ENCODE measurements at regions not wholly inside any gene's neighbourhood (a gene's known extent, or its start where the extent isn't known, plus 50 kb on each side); places are given as distances from the start of the nearest gene placed in this dataset.
A peak's percentile ranks its signal among the peaks of the same experiment; 100 is the strongest.

DNA sequence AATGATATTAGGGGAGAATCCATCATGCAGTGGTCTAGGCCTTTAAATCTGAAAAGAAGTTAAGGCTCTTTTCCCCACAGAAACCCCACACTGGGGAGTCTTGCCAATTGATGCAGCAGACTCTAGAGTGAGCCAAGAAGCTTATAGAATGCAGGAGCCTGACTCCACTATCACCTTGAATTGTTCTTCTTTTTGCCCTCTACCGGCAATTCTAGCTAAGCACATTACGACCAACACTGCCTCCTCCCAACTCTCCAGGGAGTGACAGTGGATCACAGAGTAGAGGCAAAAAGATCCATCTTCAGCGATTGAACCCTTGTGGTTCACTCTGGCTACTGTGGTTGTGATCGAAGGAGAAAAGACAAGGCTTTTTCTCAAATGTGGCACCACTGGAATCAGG lies 331.5 kb downstream of the NKX6-1 start:
- TF ChIP-seq, protein P1, sequence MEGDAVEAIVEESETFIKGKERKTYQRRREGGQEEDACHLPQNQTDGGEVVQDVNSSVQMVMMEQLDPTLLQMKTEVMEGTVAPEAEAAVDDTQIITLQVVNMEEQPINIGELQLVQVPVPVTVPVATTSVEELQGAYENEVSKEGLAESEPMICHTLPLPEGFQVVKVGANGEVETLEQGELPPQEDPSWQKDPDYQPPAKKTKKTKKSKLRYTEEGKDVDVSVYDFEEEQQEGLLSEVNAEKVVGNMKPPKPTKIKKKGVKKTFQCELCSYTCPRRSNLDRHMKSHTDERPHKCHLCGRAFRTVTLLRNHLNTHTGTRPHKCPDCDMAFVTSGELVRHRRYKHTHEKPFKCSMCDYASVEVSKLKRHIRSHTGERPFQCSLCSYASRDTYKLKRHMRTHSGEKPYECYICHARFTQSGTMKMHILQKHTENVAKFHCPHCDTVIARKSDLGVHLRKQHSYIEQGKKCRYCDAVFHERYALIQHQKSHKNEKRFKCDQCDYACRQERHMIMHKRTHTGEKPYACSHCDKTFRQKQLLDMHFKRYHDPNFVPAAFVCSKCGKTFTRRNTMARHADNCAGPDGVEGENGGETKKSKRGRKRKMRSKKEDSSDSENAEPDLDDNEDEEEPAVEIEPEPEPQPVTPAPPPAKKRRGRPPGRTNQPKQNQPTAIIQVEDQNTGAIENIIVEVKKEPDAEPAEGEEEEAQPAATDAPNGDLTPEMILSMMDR (IDR thresholded peaks at IDR 0.05), result no peak
- TF ChIP-seq POLR2AphosphoS5 (IDR thresholded peaks at IDR 0.05) (no peak), POLR2A (IDR thresholded peaks at IDR 0.05) (no peak), EP300 (IDR thresholded peaks at IDR 0.05) (no peak)
- no peaks in the 10 kb centered on the region for H3K36me3 ChIP-seq
- WGBS, 2 donors, result 39 to 63% methylated on average over 4 of the region's 4 CpGs

DNA sequence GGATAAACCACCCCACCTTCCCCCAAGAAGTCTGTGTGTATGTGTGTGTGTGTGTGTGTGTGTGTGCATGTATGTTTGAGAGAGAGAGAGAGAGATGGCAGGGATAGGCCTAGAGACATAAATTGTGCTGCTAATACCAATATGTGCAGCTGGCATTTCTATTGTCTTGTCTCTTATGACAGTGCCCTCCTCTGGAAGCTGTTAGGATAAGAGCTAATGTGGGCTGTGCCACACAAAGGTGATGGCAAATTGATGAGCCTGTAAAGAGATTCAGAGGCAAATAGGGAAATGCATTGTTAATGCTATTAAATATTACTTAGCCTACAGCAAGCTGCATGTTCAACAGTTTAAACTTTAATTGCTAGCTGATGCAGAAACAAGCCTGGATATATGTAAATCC lies 332.0 kb downstream of the NKX6-1 start:
- H3K4me3 ChIP-seq, result no peak overlapping the region
- TF ChIP-seq, protein P1 (IDR thresholded peaks at IDR 0.05), result no peak
- no peaks in the 10 kb centered on the region for H3K9me3 ChIP-seq
- DNase-seq, result no peak
- intact Hi-C loops (cut with DNase I), result no loop called here
- no peaks in the 10 kb centered on the region for H3K4me1 ChIP-seq
- H3K36me3 ChIP-seq, result no peaks in the 10 kb centered on the region
- H3K27ac ChIP-seq, result no peak overlapping the region
- no peaks in the 10 kb centered on the region for H3K27me3 ChIP-seq

More for the DNA sequence above, 331.5 kb downstream of the NKX6-1 start:
- no peaks in the 10 kb centered on the region for H3K4me1 ChIP-seq
- H3K27ac ChIP-seq, result no peak overlapping the region
- intact Hi-C loops (cut with DNase I), result no loop called here
- no peaks in the 10 kb centered on the region for H3K27me3 ChIP-seq
- no peak for DNase-seq
- no peaks in the 10 kb centered on the region for H3K9me3 ChIP-seq
- H3K4me3 ChIP-seq, result no peak overlapping the region

DNA sequence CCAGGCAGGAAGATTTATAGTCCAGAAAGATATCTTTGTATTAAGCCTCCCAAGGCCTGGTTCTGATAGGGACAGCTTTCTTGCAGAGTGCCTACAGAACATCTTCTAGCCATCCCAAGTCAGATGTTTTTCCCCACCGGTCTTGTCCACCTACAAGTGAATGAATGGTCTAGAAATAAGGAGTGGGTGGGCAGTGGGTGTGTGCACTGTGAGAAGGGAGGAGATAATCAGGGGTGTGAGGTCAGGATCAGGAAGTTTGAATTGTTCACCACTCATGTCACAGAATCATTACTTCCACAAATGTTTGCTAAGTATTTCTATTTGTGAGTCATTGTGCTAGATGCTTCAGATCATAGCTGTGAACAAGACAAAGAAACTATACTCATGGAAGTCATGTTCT lies 332.6 kb downstream of the NKX6-1 start:
- TF ChIP-seq POLR2A (IDR thresholded peaks at IDR 0.05) (no peak), EP300 (IDR thresholded peaks at IDR 0.05) (no peak), POLR2AphosphoS5 (IDR thresholded peaks at IDR 0.05) (no peak)
- TF ChIP-seq, protein P1 (IDR thresholded peaks at IDR 0.05), result no peak
- Histone ChIP-seq H3K4me1 (no peaks in the 10 kb centered on the region), H3K36me3 (no peaks in the 10 kb centered on the region), H3K9me3 (no peaks in the 10 kb centered on the region), H3K4me3 (no peak overlapping the region), H3K27me3 (no peaks in the 10 kb centered on the region), H3K27ac (no peak overlapping the region)
- intact Hi-C loops (cut with DNase I), result no loop called here
- DNase-seq, result no peak
- WGBS, 2 donors, result 89 to 95% methylated on average over 1 of the region's 1 CpG

DNA sequence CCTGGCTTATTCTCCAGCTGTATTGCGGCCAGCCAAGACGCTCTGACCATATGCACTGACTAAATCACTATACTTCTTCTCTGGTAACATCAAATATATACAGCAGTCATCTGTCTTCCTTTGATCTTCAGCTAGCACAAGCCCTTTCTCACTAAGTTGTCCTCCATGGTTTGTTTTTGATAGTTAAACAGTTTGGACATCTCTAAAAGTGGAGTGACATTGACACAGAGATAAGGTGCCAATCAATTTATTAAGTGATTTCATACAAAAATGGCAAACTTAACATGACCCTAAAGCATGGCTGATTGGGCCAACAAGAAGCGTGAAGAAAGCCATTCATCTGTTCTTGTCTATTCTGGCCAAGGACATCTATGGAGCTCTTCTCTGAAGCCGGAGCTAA lies 334.9 kb downstream of the NKX6-1 start:
- no peak for DNase-seq
- Histone ChIP-seq H3K4me1 (no peaks in the 10 kb centered on the region), H3K4me3 (no peak overlapping the region), H3K9me3 (no peaks in the 10 kb centered on the region), H3K27me3 (peaks cover 0 to 6% (median 0%) of the 10 kb centered on the region in 3 donors), H3K27ac (no peak overlapping the region), H3K36me3 (no peaks in the 10 kb centered on the region)
- 89 to 95% methylated on average over 4 of the region's 4 CpGs for WGBS, 2 donors
- intact Hi-C loops (cut with DNase I), result no loop called here
- no peak for TF ChIP-seq POLR2AphosphoS5 (IDR thresholded peaks at IDR 0.05)
- TF ChIP-seq, protein P1 (IDR thresholded peaks at IDR 0.05), result no peak

DNA sequence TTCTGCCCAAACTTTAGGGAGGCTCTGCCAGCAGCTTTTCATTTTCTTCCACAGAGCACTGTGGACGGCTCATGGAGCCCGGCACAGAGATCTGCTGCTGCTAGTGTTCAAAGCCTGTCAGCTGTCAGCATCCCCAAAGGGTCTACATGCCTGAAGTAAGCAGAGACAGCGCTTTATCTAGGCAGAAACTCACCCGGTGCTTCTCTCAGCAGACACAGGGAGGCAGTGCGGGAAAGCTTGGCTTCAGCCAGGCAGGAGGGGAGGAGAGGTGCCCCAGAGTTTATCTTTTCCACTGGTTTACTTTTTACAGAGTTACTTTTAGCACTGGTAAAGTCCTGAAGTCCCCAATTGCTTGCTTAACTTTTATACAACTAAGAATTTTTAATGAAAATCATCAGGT lies 339.3 kb downstream of the NKX6-1 start:
- Histone ChIP-seq H3K4me3 (no peak overlapping the region), H3K27me3 (peaks cover 0 to 10% (median 0%) of the 10 kb centered on the region in 3 donors), H3K36me3 (no peaks in the 10 kb centered on the region), H3K9me3 (no peaks in the 10 kb centered on the region), H3K27ac (peak overlapping the region in 1 of 4 donors; percentile 59), H3K4me1 (no peaks in the 10 kb centered on the region)
- WGBS, 2 donors, result 20 to 29% methylated on average over 5 of the region's 5 CpGs
- DNase-seq, result no peak
- intact Hi-C loops (cut with DNase I), result no loop called here
- TF ChIP-seq POLR2AphosphoS5 (IDR thresholded peaks at IDR 0.05) (no peak), EP300 (IDR thresholded peaks at IDR 0.05) (no peak), POLR2A (IDR thresholded peaks at IDR 0.05) (no peak)
- TF ChIP-seq, protein P1 (IDR thresholded peaks at IDR 0.05), result no peak
